ENCODE measurements at regions not wholly inside any gene's neighbourhood (a gene's known extent, or its start where the extent isn't known, plus 50 kb on each side); places are given as distances from the start of the nearest gene placed in this dataset.
A peak's percentile ranks its signal among the peaks of the same experiment; 100 is the strongest.

DNA sequence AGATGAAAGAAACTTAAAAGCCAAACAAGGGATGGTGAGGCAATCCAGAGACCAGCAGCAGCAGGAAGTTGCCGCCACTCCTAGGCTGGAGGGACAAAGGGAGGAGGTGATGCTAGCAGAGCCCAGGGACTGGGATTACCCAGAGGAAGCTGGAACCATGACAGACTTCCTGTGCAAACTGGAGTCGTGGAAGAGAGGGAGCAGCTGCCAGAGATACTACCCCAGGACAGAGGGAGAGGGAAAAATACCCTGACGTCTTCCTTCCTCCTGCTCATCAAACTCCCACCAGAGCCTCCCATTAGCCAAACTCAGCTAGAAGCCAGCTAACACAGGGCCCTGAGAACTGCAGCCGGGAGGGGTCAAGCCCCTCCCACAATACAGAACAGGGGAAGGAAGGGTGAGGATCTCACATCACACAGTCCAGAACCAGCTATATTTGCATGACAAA is 101.2 kb upstream of the KLF3 start:
- Histone ChIP-seq H3K23ac (ENCODE audit: insufficient read length) (no peak overlapping the region), H2BK12ac (ENCODE audit: low read depth, low read length) (no peak overlapping the region), H3K23me2 (ENCODE audit: low read depth, low read length) (no peaks in the 10 kb centered on the region), H2AFZ (ENCODE audit: low read length) (peak overlapping the region; percentile 42; the same call in 1 of the 2 replicates), H2BK5ac (ENCODE audit: low read depth, low read length) (no peak overlapping the region), H2BK15ac (ENCODE audit: low read length) (no peak overlapping the region), H3K18ac (ENCODE audit: extremely low read depth, low read length) (no peak overlapping the region), H3K4ac (replicated peaks; ENCODE audit: insufficient read length, low read depth, low read length) (no peak overlapping the region), H2AK5ac (ENCODE audit: low read depth, low read length) (no peak overlapping the region), H3K79me2 (ENCODE audit: control insufficient read depth in 1 of 2, insufficient read depth in 2 of 2, low read length in 2 of 2) (no peaks in the 10 kb centered on the region), H3K4me3 (ENCODE audit: extremely low read depth in 1 of 4, insufficient read depth in 2 of 4, low read depth in 3 of 4, low read length in 4 of 4) (no peak overlapping the region), H3K4me1 (replicated peaks in 1 of 4; ENCODE audit: control insufficient read depth in 3 of 4, insufficient read depth in 4 of 4, low read length in 3 of 4) (peaks cover 0 to 4% (median 0%) of the 10 kb centered on the region in 4 experiments; a peak in 1 of 7 replicates), H3K27ac (ENCODE audit: low read depth, low read length) (no peak overlapping the region), H3K14ac (ENCODE audit: insufficient read length) (no peak overlapping the region), H3K36me3 (ENCODE audit: control insufficient read depth in 2 of 4, insufficient read depth in 4 of 4, low read length in 3 of 4) (no peaks in the 10 kb centered on the region), H3K56ac (replicated peaks; ENCODE audit: insufficient read length, low read depth, low read length) (no peak overlapping the region), H4K20me1 (replicated peaks in 1 of 2; ENCODE audit: control insufficient read depth in 1 of 2, insufficient read depth in 2 of 2, low read length in 2 of 2) (no peaks in the 10 kb centered on the region), H4K8ac (ENCODE audit: extremely low read depth, insufficient read depth, low read length) (no peak overlapping the region), H3K9me3 (ENCODE audit: insufficient read depth in 2 of 2, low read depth in 1 of 2, low read length in 1 of 2) (no peaks in the 10 kb centered on the region), H2BK20ac (ENCODE audit: low read length) (no peak overlapping the region), H4K5ac (ENCODE audit: insufficient read length, low read depth, low read length) (no peak overlapping the region), H3K9ac (replicated peaks in 1 of 4; ENCODE audit: extremely low read depth in 1 of 4, low read depth in 3 of 4, low read length in 3 of 4) (no peak overlapping the region), H3K27me3 (replicated peaks in 1 of 4; ENCODE audit: control insufficient read depth in 3 of 4, extremely low read depth in 1 of 4, insufficient read depth in 3 of 4, low read length in 3 of 4) (no peaks in the 10 kb centered on the region), H3K4me2 (ENCODE audit: insufficient read depth in 1 of 2, low read depth in 2 of 2, low read length in 2 of 2) (no peak overlapping the region), H2BK120ac (replicated peaks; ENCODE audit: low read depth, low read length) (no peak overlapping the region), H3K79me1 (ENCODE audit: low read depth, low read length) (no peaks in the 10 kb centered on the region), H4K91ac (replicated peaks; ENCODE audit: insufficient read length, low read length) (no peak overlapping the region)
- FAIRE-seq (no peak), DNase-seq (ENCODE audit: low read depth in 1 of 2, low spot score in 2 of 2) (no peak)
- ChIA-PET POLR2A (ENCODE audit: partially characterized antibody) (no interaction called here), CTCF (ENCODE audit: partially characterized antibody) (interaction anchor here (0.7 to 1.0 kb wide), 2 partner anchors 9 to 27 kb away, joined by 3 read pairs; no protein-coding TSS in a partner anchor)
- WGBS, 2 experiments (ENCODE audit: extremely low coverage in 1 of 2, insufficient coverage in 1 of 2, insufficient read length in 1 of 2, insufficient replicate concordance in 2 of 2, low coverage in 1 of 2, low lambda C conversion rate in 2 of 2, missing lambda C conversion rate in 1 of 2), result 91% methylated on average over 4 of the region's 4 CpGs; no CpG with 5 or more reads in 1 of the 2 experiments
- TF ChIP-seq CEBPB (IDR thresholded peaks at IDR 0.05; ENCODE audit: low read depth, low read length), result 0 out of 2 replicates have a peak, but pooled peaks have one; percentile 36
- TF ChIP-seq KDM4A (IDR thresholded peaks at IDR 0.05; ENCODE audit: low read depth, low read length, severe bottlenecking), result no peak
- no peak for TF ChIP-seq KDM5A (IDR thresholded peaks at IDR 0.05; ENCODE audit: low read length)
